ENCODE measurements at regions not wholly inside any gene's neighbourhood (a gene's known extent, or its start where the extent isn't known, plus 50 kb on each side); places are given as distances from the start of the nearest gene placed in this dataset.
A peak's percentile ranks its signal among the peaks of the same experiment; 100 is the strongest.

- no peaks in the 10 kb centered on the region for H3K27me3 ChIP-seq (replicated peaks; ENCODE audit: insufficient read depth, low read depth, low read length, poor library complexity)
- H3K9me3 ChIP-seq (ENCODE audit: low read depth, low read length, poor library complexity, severe bottlenecking), result no peaks in the 10 kb centered on the region
- no TSS peak for BruUV-seq (replicated peaks)
- TF ChIP-seq EZH2 (IDR thresholded peaks at IDR 0.05; ENCODE audit: borderline replicate concordance, low read depth, low read length, poor library complexity, severe bottlenecking) (no peak), CTCF (conservative IDR thresholded peaks at IDR 0.05; ENCODE audit: low read depth, low read length) (no peak)
- DNase-seq (ENCODE audit: low spot score), result no peak
- no peak overlapping the region for H3K4me3 ChIP-seq (ENCODE audit: low read depth, low read length, poor library complexity, severe bottlenecking)
- no peaks in the 10 kb centered on the region for H3K4me1 ChIP-seq (ENCODE audit: insufficient read depth, low read length, poor library complexity, severe bottlenecking)
- CTCF ChIA-PET, result no interaction called here
- no peak overlapping the region for H3K27ac ChIP-seq (ENCODE audit: low read depth, low read length, poor library complexity, severe bottlenecking)
- intact Hi-C loops (cut with micrococcal nuclease; ENCODE audit: unreplicated experiment), result loop anchor here (5.0 kb wide), 1 partner anchor 129 kb away; no protein-coding TSS in a partner anchor
- POLR2A ChIA-PET (ENCODE audit: low non-redundant PET), result no interaction called here
- H3K36me3 ChIP-seq (ENCODE audit: insufficient read depth, low read length, poor library complexity, severe bottlenecking), result no peaks in the 10 kb centered on the region
These were observed 149.6 kb downstream of the CYP26A1 start for GRCh38 chr10:93223336-93223735.

- no peaks in the 10 kb centered on the region for H3K9me3 ChIP-seq (ENCODE audit: low read depth, low read length, poor library complexity, severe bottlenecking)
- no peaks in the 10 kb centered on the region for H3K27me3 ChIP-seq (replicated peaks; ENCODE audit: insufficient read depth, low read depth, low read length, poor library complexity)
- CTCF ChIA-PET, result interaction anchor here (0.7 kb wide), 1 partner anchor 143 kb away, joined by 3 read pairs; no protein-coding TSS in a partner anchor
- H3K27ac ChIP-seq (ENCODE audit: low read depth, low read length, poor library complexity, severe bottlenecking), result no peak overlapping the region
- POLR2A ChIA-PET (ENCODE audit: low non-redundant PET), result no interaction called here
- H3K4me1 ChIP-seq (ENCODE audit: insufficient read depth, low read length, poor library complexity, severe bottlenecking), result no peaks in the 10 kb centered on the region
- BruUV-seq (replicated peaks), result no TSS peak
- no peak overlapping the region for H3K4me3 ChIP-seq (ENCODE audit: low read depth, low read length, poor library complexity, severe bottlenecking)
- no peaks in the 10 kb centered on the region for H3K36me3 ChIP-seq (ENCODE audit: insufficient read depth, low read length, poor library complexity, severe bottlenecking)
- intact Hi-C loops (cut with micrococcal nuclease; ENCODE audit: unreplicated experiment), result loop anchor here (5.0 kb wide), 1 partner anchor 128 kb away; no protein-coding TSS in a partner anchor
- no peak for DNase-seq (ENCODE audit: low spot score)
- TF ChIP-seq CTCF (conservative IDR thresholded peaks at IDR 0.05; ENCODE audit: low read depth, low read length), result peak; percentile 41
- no peak for TF ChIP-seq EZH2 (IDR thresholded peaks at IDR 0.05; ENCODE audit: borderline replicate concordance, low read depth, low read length, poor library complexity, severe bottlenecking)
These were observed 150.5 kb downstream of the CYP26A1 start for GRCh38 chr10:93224005-93224779.

DNA sequence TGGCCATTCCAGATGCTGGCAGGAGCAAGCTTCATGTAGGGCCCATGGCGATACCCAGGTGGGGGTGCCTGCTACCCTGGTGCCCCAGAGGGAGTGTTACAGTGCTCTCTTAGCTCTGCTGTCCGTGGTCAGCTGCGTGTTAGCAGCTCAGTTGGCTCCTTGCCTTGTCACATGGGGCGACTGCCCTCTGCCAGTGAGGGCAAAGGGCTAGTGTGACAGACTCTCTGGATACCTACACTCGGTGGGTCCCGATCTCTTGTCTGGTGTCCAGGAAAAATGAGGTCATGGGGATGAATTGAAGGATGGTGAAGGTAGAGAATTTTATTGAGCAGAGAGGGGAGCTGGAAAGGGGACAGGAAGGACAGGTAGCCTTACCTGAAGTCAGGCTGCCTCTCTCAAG, 152.2 kb downstream of the CYP26A1 start:
- intact Hi-C loops (cut with micrococcal nuclease; ENCODE audit: unreplicated experiment), result no loop called here
- H3K36me3 ChIP-seq (ENCODE audit: insufficient read depth, low read length, poor library complexity, severe bottlenecking), result no peaks in the 10 kb centered on the region
- no peak overlapping the region for H3K4me3 ChIP-seq (ENCODE audit: low read depth, low read length, poor library complexity, severe bottlenecking)
- TF ChIP-seq EZH2 (IDR thresholded peaks at IDR 0.05; ENCODE audit: borderline replicate concordance, low read depth, low read length, poor library complexity, severe bottlenecking) (no peak), CTCF (conservative IDR thresholded peaks at IDR 0.05; ENCODE audit: low read depth, low read length) (no peak)
- CTCF ChIA-PET, result no interaction called here
- no peaks in the 10 kb centered on the region for H3K9me3 ChIP-seq (ENCODE audit: low read depth, low read length, poor library complexity, severe bottlenecking)
- DNase-seq (ENCODE audit: low spot score), result no peak
- no peaks in the 10 kb centered on the region for H3K4me1 ChIP-seq (ENCODE audit: insufficient read depth, low read length, poor library complexity, severe bottlenecking)
- no peak overlapping the region for H3K27ac ChIP-seq (ENCODE audit: low read depth, low read length, poor library complexity, severe bottlenecking)
- POLR2A ChIA-PET (ENCODE audit: low non-redundant PET), result no interaction called here
- no TSS peak for BruUV-seq (replicated peaks)
- no peaks in the 10 kb centered on the region for H3K27me3 ChIP-seq (replicated peaks; ENCODE audit: insufficient read depth, low read depth, low read length, poor library complexity)
